Stimulated activated CD4-positive, alpha-beta T cell treated with anti-CD3 and anti-CD28 coated beads, Interleukin-15, amount 100 ng/mL, for 24 hours (primary cell): ENCODE measurements at regions not wholly inside any gene's neighbourhood (a gene's known extent, or its start where the extent isn't known, plus 50 kb on each side); places are given as distances from the start of the nearest gene placed in this dataset.
"Not testable (repeated sequence)": the region's sequence is repeated elsewhere in the genome, so short reads cannot be mapped to it uniquely, and the experiment has no call there.

Experiments used
- DNase-seq: peaks from one replicate; pipeline ENCODE4 v3.0.0-alpha.2; 2020

DNA sequence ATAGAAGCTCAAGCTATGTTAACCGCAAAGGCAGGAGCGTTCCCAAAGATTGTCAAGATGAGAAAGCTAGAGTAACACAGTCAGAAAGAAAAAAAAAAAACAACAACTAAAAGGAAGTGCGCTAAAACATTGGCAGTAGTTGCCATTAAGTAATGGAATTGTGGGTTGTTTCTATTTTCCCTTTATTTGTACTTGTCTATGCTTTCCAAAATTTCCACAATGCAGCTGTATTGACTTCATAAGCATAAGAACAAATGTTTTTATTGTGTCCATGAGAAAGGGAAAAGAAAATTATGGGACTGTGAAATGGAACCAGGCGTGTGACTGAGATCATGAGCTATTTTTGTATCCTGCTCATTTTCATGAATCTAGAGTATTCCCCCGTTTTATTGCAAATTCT lies 153.4 kb downstream of the TMEM114 start:
- DNase-seq: no peak

DNA sequence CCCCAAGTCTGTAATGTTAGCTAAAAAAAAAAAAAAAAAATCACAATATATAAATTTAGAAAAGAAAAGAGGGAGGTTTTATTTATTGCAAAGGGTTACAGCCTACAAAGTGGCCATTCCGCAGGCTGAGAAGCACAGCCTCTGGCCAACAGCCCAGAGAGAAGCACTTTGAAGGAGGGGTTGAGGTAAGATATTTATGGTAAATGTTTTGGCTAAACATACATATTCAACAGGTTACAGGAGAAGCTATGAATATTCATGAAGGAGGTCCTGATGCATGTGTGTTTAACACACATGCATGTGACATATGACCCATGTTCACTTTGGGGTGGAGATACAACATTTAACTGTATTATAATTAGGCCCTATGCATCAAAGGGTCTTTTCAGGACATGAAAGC lies 158.5 kb downstream of the TMEM114 start:
- DNase-seq: no peak

DNA sequence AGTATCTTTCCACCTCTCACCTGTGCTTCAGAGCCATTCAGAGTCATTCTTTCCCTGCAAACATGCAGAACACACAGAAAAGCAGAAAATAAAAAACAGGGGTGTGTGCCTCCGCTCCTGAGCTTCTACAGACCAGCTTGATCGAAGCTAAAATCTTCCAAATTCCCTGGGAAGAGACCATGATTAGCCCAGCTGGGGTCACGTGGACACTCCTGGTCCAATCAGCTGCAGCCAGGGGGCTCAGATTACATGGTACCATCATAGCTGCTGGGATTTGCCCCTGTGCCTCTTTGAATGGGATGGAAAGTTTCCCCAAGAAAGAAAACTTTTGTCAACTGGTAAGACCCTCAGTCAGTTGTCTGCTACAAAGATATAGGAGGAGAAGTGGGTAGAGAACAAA lies 159.9 kb downstream of the TMEM114 start:
- no peak for DNase-seq

DNA sequence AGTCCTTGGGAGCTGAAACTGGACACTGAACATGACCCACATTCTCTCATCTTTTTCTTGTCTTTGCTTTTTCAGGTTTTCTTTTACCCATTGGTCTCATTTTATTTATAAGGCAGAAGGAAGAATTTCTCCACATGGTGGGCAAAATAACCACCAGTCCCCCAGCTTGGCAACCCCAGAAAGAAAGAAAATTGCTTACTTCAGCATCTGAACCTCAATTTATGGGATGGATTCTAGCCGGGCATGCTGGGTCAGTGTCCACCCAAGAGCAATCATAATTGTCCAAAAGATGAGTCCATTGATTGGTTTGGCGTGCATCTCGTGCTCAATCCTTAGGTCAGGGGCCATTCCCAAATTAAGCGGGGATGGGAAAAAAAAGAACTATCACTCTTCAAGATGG lies 163.7 kb downstream of the TMEM114 start:
- DNase-seq: no peak

DNA sequence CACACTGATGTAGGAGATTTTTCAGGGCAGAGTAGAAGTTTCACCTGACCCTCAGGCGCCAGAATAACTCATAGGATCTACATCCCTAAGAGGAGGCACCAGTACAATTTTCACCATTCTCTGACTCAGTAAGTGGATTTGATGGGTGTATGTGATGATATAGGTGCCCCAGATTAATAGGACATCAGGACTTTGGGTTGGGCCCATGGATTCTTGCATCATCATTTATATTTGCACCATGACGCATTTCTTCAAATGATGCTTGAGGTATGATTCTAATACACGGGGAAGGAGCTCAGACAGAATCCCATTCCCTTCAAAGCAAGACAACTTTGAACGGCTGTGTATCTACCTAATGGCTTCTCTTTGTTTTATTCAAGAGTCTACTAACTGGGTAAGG lies 173.2 kb downstream of the TMEM114 start:
- DNase-seq: no peak

DNA sequence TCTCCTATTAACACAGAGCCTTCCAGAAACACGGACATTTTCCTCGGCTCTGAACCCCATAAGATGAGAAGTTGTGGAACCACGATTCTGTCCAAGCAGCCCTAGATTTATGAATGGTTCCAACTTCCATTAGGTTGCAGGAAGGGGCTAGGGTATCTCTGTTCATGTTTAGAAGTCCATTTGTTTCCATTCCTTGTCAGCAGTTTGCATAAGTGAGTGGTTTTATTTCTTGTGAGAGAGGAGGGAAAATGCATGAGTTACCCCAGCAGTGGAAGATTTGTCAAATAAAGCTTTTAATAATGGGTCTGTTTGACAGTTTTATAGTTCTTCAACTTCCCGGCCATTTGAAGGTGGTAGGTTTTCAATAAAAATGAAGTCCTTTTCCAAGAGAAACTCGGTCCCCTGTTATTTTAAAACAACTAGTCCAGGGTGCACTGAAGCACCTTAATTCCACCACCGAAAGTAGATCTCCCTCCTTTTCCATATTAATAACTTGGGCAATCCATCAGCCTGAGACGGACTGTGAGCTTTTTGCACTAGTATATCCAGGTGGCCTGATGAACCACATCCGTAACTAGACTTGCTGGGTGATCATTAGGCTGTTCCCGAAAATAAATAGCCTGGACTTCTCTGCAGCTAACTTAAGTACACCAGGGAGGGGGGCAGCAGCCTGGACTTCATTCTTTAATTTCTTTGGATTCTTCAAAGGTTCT lies 181.3 kb downstream of the TMEM114 start:
- DNase-seq: no peak

DNA sequence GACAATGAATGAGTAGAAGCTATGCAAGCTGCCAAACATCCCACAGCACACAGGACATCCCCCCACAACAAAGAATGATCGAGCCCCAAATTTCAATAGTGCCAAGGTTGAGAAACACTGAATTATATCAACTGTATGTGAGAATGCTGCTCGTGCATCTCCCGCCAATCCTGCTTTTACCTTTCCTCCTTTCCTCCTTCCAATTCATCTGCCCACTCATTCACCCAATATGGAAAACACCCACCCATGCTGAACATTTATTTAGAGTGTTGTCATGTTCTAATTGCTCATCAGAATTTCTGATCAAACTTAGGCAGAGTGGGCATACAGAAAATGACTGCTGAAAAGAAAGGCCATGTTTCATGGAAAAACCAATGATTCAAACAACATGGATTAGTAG lies 183.0 kb downstream of the TMEM114 start:
- DNase-seq: no peak

DNA sequence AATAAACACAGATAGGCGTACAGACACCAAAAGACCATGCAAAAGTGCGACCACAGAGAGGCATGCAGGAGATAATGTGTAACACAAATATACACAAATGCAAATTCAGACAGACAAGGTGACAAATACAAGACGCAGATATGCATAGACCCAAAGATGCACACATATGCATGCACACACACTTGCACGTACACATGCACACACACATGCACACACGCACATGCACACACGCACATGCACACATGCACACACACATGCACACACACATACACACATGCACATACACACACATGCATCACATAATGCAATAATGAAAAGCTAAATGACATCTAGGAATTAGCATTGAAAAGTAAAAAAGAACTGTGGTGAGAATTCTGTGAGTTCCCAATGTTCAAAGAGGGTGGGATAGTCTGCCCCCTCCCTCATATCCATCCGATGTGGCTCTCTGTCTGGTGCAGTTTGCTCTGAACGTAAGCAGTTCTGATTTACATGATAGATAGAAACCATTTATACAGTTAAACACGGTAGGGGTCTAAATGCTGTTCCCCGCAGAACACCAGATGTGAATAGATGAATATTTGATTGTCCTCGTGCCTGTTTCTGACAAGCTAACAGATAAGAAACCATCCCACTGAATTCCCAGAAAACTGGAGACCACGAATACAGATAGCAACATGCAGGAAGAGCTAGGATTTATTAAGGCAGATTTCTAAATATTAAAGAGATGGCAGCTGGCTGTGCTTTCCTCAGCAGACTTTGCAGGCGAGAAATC lies 186.1 kb downstream of the TMEM114 start:
- no peak for DNase-seq

DNA sequence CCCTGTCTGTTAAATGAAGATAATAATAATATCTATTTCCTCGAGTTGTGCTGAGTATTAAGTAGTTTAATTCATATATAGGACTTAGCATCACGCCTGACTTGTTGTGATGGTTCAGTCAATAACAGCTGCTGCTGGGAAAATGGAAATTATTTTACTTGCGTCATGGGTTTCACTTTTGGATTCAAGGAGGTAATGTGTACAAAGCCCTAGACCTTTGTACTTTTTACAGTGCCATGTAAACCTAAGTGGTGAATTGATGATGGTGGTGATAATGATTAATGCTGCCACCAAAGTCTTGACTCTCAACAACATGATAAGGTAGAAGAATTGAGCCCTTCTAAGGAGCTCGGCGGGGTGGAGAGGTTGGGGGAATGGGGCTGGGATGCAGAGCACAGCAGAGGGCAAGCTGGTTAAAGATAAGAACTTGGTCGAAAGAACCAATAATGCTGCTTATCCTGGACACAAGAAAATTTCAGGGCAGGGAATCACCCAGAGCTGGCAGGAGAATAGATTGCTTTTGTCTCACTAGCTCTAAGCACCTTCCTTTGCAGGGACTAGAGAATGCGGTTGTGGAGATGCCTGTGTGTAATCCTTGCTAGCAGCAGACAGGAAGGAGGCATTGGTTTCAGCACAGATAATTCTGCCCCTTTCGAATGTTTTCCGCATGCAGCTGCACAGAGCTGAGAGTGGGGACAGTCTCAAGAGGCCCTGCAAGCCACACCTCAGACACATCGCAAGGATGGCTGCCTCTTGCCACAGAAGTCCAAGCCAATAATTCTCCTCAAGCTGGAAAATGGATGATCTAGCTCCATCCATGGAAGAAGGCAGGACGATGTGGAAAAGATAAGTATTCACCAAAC lies 187.1 kb downstream of the TMEM114 start:
- DNase-seq: no peak

DNA sequence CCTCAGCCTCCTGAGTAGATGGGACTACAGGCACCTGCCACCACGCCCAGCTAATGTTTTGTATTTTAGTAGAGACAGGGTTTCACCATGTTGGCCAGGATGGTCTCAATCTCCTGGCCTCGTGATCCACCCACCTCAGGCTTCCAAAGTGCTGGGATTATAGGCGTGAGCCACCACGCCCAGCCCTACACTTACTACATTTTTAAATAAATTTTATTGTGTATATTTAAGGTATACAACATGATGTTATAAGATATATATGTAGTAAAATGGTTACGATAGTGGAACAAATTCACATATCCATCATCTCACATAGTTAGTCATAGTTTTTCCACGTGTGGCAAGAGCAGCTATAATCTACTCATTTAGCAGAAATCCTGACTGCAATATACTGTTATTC lies 189.6 kb downstream of the TMEM114 start:
- not testable (repeated sequence) for DNase-seq

DNA sequence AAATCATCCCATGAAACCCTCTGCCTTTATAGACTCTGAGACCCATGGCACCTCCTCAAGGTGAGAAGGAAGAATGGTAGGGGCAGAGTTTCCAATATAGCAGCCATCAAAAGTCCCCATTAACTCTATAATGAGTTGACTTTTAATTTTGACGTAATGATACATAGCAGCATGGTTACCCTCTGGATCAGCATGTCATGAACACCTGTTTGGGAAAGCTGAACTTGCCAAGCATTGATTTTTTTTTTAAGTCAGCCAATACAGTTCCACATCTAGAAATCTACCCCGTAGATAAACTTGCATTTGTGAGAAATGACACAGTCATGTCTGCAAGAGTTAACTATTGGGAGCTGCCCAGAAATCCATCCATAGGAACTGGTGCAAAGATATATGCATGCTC lies 191.8 kb downstream of the TMEM114 start:
- no peak for DNase-seq

DNA sequence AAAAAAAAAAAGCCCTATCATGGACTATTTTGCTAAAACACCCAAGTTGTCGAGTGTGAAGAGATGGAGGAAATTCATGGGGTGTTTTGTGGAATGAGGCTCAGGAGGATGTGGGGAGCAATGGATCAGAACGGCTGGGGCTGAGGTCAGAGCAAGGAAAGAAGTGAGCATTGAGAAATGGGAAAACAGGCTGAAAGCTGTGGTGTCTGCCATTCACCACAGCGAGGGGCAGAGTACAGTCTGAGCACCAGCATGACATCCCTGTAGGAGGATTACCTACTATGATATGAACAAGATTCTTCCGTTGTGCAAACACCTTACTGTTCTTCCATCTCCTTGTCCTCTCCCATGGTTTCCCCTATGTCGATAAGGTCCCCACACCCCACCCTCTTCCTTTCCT lies 193.1 kb downstream of the TMEM114 start:
- no peak for DNase-seq

DNA sequence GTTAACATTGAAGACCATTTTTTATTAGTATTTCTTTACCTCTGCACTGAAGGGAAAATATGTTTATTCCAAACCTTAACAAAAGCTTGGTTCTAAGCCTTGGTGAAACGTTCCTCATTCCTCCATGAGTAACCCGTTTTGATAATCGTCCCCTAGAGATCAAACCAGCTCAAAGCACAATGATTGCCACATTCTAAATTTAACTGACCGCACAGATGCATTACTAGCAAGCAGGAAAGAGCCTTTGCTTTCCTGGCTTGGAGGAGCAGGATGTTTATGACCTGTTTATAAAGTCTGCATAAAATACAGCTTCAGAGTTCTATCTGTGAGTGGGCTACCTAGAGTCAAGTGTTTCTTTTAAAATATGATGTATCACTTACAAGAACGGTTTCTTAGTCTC lies 193.8 kb downstream of the TMEM114 start:
- DNase-seq: no peak

DNA sequence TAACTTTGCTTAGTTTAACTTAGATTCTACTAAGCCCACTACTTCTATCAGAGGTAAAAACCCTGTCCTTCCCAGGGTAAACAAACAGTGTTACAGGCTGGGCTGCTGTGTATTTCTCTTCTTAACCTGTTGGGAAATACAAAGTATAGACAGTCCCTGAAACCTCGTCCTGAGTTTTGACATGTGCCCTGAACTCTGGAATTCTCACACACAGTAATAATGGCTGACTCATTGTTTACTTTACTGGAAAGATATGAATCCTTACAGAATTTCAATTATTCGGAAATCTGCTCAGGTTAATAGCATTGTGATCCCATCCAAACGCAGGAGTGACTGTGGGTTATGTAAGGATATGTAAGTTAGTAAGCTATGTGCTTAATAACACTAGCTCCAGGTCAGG lies 199.1 kb downstream of the TMEM114 start:
- no peak for DNase-seq

DNA sequence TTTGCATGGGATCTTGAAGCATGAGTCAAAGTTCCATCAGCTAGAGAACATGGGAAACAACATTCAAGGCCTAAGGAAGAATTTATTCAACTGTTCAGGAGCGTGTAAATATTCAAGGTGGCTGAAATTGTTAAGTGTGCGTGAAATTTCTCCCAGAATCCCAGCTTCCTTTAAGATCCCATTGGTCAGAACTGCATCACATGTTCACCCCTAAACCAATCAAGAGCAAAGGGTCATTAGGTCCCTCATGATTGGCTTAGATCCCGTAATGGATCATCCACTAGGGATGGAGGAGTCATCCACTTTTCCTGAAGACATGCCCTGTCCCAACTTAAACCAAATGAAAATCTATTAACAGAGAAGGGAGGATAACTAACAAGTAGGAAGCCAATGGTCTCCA lies 201.6 kb downstream of the TMEM114 start:
- DNase-seq: no peak

DNA sequence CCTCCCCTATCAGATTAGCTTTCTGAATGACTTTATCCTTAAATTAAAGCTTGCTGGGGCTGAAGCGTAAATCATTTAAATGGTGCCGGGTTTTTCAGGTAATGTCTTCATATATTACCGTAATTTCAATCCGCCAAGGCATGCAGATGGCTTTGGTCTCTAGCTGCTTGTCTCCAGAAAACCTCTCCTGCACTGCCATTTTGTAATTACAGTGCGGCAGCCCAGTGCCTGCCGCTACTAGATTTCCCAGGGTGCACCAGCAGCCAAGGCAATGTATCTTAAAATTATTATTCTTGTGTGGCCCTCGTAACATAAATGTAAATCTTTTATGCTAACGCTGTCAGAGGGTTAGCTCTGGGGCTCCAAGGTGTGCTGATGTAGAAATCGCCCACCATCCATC lies 208.5 kb downstream of the TMEM114 start:
- DNase-seq: no peak

DNA sequence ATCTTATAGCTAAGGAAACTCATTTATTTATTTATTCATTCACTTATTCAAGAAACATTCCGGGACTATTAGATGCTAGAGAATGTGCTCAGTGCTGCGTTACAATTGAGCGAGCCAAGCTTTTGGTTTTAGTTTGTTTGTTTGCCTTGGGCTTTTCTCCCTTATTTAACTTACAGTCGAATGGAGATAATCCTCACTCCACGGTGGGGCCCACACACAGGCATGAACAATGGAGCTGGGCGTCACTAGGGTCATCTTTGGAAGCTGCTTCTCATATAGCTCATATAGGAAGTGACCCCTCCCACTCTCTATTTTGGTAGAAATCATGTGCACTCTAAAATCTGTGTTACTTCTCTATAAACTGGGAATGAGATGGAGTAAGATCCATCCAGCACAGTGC lies 210.0 kb downstream of the TMEM114 start:
- DNase-seq: no peak

DNA sequence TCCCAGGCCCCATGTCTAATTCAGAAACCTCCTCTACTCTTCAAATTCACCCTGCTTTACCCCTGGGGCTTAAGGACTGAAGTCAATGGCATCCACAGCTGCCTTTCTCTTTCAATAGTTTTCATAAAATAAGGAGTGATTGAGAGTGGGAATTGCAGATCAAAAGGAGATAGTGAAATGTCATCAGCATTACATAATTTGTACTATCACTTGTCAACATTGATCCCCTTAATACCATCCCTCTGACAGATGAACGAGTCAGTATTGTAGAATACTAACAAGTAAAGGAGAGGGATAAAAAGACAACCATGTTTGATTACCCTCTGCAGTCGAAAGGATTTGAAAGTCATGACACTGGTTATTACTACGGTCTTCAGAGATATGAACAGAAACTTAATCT lies 212.4 kb downstream of the TMEM114 start:
- no peak for DNase-seq

DNA sequence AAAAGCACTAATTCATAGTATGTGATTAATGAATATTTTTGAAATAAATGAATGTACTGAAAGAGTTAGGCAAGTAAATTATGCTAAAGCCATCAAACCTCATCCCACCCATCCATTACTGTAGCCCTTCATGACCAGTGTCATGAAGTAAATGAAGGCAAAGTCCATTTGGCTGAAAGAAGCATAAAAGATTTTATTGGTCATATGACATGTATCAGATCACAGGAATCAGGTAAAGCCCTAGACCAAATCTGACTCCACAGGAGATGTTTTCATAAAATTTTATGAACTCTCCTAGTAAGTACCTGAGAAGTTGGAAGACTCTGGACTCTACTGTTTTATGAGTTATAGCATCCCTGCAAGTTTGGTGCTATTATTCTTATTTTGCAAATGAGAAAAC lies 213.5 kb downstream of the TMEM114 start:
- DNase-seq: no peak

DNA sequence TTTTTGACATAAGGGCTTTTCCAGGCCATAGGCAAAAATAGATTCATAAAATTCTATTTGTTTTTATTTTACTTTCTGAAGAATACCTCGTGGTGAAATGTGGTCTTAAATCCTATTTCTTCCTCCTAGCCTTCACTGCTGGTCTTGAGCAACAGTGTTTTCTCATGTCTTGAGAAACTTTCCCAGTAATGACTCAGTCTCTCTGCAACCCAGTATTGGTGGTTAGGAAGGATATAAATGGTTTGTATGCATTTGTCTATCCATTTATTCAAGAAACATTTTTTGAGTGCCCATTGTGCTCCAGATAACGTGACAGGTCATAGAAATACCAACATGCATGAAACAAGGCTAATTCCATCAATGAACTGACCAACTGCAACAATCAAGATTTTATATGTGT lies 213.9 kb downstream of the TMEM114 start:
- DNase-seq: no peak

DNA sequence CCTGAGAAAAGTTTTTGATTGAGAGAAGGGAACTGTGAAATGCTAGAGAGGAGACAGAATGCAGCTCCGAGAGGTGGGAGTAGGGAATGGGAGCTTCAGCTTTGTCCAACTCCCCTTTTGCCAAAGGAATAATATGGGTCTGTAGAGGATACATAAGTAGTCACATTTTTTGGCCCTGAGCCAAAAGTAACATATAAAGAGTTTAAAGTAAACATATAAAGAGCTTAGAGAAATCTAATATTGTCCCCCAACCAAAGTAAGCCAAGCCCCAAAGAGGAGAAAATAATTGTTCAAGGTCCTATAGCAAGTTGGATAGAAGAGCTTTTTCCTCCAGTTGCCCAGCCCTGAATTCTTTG lies 215.1 kb downstream of the TMEM114 start:
- DNase-seq: no peak

DNA sequence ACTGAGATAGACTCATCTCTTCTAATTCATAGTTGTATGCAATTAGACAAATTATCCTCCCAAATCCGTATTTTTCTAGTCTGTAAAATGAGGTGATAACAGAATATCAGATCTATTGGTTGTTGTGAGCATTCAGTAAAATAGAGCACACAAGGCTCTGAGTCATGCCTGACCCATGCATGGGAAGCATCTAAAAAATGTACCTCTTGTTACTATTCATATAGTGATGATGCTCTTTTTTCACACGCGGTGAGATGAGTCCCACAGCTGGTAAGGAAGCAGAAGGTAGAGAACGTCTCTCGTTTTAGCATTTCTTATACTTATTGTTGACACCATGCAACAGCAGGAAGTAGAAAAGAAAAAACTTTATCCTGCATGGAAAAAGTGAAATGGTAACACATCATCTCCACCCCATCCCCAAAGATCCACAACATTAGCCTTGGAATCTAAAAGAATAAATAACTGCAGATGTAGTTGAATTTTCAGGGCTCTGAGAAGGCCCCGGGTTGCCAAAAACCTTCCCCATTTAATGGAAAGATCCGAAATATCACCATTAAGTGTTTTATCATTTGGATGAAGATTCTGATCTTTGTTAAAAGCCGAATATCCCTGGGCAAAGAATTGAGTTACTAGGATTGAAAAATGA lies 215.6 kb downstream of the TMEM114 start:
- DNase-seq: no peak

DNA sequence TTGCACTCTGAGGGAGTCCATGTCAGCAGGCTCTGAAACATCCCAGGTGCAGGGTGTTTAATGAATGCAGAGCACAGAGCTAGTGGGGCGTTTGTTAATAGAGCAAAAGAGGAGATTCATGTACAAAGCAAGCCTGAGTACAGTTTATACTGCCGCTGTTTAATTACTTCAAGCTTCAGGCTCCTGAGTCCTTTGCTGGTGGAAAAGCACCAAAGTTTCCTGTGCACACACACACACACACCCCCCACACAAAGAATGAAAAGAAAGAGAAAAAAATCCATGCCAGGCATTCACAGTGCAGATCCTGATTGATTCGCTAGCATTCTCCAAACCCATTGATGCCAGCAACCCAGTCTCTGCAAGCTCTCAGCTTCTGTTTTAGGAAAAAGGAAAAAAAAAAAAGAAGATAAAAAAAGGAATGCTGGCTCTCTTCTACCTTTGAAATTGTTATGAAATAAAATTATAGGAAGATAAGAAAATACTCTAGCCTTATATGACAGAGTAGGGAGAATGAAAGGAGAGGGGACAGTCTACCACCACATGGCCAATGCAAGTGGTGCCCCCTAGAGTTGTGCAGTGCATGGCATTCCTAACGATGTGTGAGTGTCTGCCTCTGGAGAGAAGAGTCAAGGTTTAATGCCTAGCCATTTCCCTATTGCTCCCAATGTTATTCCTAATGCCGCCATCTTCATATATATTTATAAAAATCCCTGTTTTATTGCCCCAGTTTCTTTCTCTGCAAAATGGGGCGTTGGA lies 216.5 kb downstream of the TMEM114 start:
- no peak for DNase-seq
